NCI-H2107 (cell line): ENCODE measurements at regions not wholly inside any gene's neighbourhood (a gene's known extent, or its start where the extent isn't known, plus 50 kb on each side); places are given as distances from the start of the nearest gene placed in this dataset.

Experiments used
- DNase-seq: peaks from one replicate; lab custom pipeline; 2025; lab: John Stamatoyannopoulos, UW

GRCh38 chr10:78980354-78980753 is 88.4 kb upstream of the ZMIZ1 start:
- DNase-seq = no peak

GRCh38 chr10:78980815-78981214 is 88.0 kb upstream of the ZMIZ1 start:
- no peak for DNase-seq

DNA sequence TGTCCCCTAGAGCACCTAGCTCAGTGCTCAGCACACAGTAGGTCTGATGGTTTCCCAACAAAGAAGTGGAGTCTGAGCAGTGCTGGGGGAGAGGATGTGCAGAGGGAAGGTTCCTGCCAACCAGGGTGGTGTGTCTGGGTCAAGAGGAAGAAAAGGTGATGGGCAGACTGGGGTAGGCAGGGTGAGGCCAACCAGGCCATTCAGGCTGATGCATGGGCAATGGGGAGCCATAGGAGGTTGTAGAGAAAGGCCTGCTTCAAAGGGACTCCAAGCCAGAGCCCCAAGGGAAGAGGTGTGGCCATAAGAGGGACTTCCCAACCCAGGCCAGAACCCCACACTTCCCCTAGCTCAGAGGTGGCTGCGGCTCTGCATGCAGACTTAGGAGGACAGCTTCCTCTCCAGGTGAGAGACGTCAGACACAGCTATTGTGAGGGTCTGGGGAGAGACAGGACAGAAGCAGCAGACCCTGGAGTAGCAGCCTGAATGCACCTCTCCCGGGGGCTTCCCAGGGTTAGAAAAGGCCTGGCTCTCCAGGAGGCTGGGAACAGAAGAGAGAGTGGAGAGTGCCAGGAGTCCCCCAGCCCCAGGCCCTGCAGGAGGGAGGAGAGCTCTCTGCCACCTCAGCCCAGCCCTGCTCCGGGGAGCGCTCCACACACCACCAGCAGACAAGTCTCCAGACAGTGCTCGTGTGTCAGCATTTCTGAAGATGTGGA is 87.4 kb upstream of the ZMIZ1 start:
- DNase-seq = no peak

DNA sequence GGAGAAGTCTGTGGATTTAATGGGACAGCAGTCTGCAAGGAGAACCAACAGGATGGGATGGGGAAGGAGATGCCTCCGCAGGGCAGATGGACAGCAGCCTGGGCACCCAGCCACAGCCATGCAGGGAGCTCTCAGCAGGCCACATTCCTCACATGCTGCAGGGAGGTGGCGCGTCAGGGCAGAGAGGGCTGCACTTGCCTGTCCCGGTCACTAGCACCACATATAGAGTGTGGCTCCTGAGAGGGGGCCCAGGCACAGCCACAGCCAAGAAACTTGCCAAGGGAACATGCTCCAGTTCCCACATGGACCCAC is 86.8 kb upstream of the ZMIZ1 start:
- no peak for DNase-seq

GRCh38 chr10:78982726-78983125 is 86.0 kb upstream of the ZMIZ1 start:
- DNase-seq = no peak

- DNase-seq = no peak
Measured at GRCh38 chr10:78983608-78984007, 85.2 kb upstream of the ZMIZ1 start.

DNA sequence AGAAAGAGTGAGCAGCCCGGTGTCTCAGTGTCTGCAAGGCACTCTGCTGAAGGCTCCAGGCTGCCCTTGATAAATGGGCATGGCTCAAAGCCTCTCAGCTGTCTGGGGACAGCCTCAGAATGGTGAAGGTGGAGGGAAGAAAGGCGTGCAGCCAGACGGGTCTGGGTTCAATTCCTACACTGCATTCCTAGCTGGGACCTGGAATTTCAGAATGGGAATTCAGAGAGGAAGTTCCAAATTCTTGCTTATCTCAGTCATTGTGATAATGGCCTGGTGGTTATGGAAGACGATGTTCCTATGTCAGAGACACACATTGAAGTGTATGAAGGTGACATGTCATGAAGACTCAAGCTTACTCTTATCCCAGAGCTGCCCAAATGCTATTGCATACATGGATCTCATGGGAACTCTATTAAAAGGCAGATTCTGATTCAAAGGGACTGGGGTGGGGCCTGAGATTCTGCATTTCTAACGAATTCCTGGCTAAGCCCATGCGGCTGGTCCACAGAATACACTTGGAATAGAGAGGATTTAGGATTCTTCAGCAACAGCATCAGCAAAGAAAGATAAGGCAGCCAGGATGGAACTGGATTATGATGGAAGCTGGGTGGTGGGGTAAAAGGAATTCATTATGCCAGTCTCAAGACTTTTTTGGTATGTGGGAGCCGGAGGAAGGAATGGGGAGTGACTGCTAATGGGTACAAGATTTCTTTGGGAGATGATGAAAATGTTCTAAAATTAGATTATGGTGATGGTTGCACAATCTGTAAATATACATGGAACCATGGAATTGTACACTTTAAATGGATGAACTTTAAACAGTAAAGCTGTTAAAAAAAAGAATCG is 82.6 kb upstream of the ZMIZ1 start:
- no peak for DNase-seq

DNA sequence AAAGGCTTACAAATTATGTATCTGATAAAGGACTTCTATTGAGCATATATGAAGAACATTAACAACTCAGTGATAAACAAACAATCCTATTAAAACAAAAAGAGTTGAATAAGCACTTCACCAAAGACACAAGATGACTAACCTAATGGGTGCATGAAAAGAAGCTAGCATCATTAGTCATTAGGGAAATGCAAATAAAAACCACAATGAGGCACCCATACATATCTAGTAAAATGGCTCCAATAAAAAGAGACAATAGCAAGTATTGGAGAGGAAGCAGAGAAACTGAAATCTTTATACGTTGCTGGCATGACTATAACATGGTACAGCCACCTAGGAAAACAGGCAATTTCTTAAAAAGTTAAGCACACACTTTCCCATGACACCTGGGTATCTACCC is 77.6 kb upstream of the ZMIZ1 start:
- DNase-seq = no peak

DNA sequence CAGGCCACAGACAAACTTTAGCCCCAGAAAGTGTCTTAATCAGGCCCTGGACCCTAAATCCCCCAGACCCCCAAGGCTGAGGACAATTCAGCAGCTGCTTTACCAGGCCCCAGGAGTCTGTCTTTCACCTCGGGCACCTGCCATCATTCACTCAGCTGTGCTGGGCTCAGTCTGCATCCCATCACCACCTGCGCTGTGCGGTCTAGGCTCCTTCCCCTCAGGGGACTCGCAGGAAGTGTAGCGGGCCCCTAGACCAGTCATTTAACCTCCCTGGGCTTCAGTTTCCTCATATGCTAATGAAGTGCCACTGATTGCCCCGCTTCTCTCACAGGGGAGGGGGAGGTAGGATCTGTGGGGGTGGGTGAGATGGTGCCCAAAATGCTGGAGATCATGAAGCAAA is 76.4 kb upstream of the ZMIZ1 start:
- no peak for DNase-seq

GRCh38 chr10:78993261-78993945 is 75.4 kb upstream of the ZMIZ1 start:
- no peak for DNase-seq

DNA sequence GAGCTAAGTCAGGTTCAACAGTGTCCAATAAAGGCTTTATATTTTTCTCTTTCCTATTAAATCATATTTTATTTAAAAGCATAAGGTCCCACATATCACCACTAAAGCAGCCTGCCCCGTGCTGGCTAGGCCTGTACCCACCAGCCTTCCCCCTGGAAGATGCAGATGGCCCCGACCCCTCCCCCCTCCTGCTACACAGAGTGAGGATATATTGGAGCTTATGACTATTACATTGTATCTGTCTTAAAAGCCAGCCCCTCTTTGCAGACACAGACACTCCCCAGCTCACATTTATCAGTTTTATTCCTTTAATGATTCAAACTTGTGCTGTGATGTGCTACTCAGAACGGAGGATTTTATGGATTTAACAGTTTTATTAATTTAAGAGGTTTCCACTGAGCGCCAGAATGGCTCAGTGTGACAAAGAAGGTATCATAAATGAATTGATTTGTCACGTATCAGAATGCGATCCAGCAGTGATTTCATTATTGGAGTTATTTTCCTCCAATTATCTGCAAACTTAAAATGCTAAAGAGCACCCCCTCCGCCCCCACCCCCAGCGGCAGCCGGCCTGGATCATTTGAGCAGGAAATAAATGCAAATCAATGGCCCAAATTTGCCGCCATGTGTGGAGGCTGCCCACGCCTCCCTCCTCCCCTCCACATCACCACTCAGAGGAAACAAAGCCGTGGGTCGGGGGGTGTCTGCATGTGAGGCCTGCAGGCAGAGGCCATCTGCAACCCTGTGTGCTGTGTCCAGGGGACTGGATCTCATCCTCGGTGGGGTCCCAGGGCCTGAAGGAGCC is 72.6 kb upstream of the ZMIZ1 start:
- DNase-seq = no peak

GRCh38 chr10:78996792-78997129 is 72.0 kb upstream of the ZMIZ1 start:
- no peak for DNase-seq

- no peak for DNase-seq
Measured at GRCh38 chr10:78997635-78998618, 70.8 kb upstream of the ZMIZ1 start.

GRCh38 chr10:79001082-79001885 is 67.5 kb upstream of the ZMIZ1 start:
- DNase-seq = no peak

DNA sequence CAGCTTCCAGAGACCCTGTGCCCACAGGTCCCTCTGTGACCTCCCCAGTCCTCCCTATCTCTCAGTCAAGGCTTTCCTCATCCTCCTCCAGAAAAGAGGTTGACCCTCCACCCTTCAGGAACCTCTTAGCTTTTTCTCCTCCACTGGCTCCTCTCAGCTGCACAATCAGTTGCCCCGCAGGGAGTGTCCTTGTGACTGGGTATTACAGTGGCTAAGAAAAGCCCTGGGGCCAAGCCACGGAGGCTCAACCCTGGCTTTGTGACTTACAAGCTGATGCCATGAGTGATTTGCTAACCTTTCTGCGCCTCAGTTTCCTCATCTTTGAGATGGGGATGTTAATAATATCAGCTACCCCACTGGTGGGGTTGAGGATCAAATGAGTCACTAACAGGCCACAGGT is 66.4 kb upstream of the ZMIZ1 start:
- no peak for DNase-seq

GRCh38 chr10:79003183-79004100 is 65.3 kb upstream of the ZMIZ1 start:
- DNase-seq = no peak

DNA sequence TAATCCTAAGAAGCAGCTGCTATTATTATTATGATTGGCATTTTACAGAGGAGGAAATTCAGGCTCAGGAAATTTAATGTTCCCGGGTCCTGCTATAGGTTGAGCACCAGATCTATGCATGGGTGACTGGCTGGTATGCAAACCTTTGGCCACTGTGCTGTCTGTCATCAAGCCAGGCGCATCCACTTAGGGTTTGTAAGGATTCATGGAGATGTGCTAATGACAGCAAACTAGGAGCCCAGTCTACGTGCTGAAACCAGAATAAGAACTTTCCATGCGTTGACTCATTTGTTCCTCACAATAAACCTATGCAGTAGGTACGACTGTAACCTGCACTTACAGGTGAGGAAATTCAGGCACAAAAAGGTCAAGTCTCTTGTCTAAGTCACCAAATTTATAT is 64.5 kb upstream of the ZMIZ1 start:
- no peak for DNase-seq

DNA sequence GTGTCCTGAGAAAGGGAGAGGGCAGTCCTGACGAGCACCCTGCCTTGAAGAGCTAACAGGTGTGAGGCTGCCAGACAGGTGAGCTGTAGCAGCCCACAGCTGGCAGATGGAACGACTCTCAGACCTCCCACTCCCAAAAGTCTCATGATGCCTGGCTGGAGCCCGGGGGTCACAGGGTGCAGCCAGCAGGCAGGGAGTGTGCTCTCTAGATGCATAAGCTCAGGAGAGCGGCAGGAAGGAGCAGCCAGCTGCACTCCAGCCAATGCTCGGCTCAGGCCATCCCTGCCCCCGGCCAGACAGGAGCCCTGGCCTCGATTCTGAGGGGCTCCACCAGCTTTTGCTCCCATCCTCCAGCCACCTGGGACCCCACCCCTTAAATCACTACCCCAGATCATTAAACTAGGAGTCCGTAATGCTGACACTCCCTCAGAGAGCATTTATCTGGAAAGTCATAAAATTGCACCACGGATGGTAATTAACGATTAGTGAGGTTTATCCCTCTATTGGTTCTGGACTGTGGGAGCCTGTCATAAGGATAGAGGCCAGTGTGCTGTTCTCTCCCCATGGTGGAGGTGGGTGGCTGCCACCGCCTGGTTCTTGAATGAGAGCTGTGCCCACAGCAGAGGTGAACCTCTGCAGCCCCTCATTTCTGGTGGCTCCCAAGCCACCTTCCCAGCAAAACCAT is 63.5 kb upstream of the ZMIZ1 start:
- no peak for DNase-seq

DNA sequence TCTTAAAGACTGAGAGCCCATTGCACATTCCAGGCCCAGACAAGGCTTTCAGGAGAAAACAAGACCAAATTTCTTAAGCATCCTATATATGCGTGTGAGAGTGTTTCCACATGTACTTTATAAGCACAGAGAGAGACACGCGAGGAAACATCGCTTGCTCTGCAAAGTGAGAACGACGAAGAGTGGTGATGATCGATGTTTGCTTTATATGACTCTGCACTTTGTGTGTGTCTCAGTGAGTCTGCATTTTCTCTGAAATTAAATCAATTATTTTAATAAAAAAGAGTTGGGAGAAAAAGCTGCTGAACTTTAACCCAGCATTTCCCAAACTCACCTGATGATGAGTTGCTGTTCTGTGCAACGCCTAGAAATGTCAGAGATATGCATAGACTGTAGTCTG is 61.7 kb upstream of the ZMIZ1 start:
- no peak for DNase-seq
